ENCODE measurements at regions not wholly inside any gene's neighbourhood (a gene's known extent, or its start where the extent isn't known, plus 50 kb on each side); places are given as distances from the start of the nearest gene placed in this dataset.

DNA sequence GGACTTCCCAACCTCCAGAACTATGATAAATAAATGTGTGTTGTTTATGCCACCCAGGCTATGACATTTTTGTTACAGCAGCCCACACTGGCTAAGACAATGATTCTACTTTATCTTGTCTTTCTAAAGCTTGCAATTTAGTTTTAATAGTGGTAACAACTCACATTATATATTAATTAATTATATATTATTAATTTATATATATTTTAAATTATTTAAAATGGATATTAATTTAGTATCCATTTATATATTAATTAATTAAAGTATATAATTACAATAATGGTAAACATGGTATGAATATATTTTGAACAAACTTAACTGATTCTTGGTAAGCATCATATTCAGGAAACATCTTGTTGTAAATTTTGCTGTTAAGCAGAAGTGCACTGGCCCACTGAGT lies 863.9 kb downstream of the MCTP2 start:
- Histone ChIP-seq H3K4me2 (ENCODE audit: low read length) (no peak overlapping the region), H3K27ac (ENCODE audit: low read depth, low read length) (no peak overlapping the region), H3K9me3 (ENCODE audit: control insufficient read depth, insufficient read depth, low read length) (no peaks in the 10 kb centered on the region), H4K20me1 (ENCODE audit: control insufficient read depth, insufficient read depth, low read depth, low read length) (no peaks in the 10 kb centered on the region), H3K79me2 (ENCODE audit: control insufficient read depth, low read length) (no peaks in the 10 kb centered on the region), H3K27me3 (ENCODE audit: control insufficient read depth, low read length) (no peaks in the 10 kb centered on the region), H3K4me3 (ENCODE audit: low read length) (no peak overlapping the region), H3K4me1 (ENCODE audit: control insufficient read depth, low read length) (no peaks in the 10 kb centered on the region), H3F3A (ENCODE audit: control insufficient read depth, insufficient read depth) (no peaks in the 10 kb centered on the region), H3K9me2 (replicated peaks; ENCODE audit: control insufficient read depth, low read length) (no peaks in the 10 kb centered on the region), H3K36me3 (ENCODE audit: control insufficient read depth, low read length) (no peaks in the 10 kb centered on the region)
- TF ChIP-seq, protein P1, sequence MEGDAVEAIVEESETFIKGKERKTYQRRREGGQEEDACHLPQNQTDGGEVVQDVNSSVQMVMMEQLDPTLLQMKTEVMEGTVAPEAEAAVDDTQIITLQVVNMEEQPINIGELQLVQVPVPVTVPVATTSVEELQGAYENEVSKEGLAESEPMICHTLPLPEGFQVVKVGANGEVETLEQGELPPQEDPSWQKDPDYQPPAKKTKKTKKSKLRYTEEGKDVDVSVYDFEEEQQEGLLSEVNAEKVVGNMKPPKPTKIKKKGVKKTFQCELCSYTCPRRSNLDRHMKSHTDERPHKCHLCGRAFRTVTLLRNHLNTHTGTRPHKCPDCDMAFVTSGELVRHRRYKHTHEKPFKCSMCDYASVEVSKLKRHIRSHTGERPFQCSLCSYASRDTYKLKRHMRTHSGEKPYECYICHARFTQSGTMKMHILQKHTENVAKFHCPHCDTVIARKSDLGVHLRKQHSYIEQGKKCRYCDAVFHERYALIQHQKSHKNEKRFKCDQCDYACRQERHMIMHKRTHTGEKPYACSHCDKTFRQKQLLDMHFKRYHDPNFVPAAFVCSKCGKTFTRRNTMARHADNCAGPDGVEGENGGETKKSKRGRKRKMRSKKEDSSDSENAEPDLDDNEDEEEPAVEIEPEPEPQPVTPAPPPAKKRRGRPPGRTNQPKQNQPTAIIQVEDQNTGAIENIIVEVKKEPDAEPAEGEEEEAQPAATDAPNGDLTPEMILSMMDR (IDR thresholded peaks at IDR 0.05; ENCODE audit: low read depth, low read length, poor library complexity, severe bottlenecking): no peak

DNA sequence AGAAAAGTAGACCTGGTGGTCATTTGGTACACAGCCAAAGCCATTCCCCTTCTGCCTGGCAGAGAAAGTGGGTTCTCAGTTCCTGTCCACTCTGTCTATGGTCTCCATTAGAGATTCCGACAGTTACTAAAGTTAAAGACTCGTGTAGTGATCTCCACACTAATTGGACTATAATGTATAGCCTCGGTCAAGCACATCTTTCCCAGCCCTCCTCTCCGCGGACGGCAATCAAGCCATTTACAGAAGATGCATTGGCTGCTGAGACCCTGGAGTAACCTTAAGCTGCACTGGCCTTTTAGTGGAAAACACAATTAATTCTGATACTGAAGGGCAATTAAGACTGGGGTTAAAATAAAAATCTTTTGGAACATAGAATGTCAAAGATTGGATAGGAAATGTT lies 865.3 kb downstream of the MCTP2 start:
- Histone ChIP-seq H3K27ac (ENCODE audit: low read depth, low read length) (no peak overlapping the region), H3K4me3 (ENCODE audit: low read length) (no peak overlapping the region), H3F3A (ENCODE audit: control insufficient read depth, insufficient read depth) (no peaks in the 10 kb centered on the region), H4K20me1 (ENCODE audit: control insufficient read depth, insufficient read depth, low read depth, low read length) (no peaks in the 10 kb centered on the region), H3K4me1 (ENCODE audit: control insufficient read depth, low read length) (no peaks in the 10 kb centered on the region), H3K27me3 (ENCODE audit: control insufficient read depth, low read length) (no peaks in the 10 kb centered on the region), H3K9me3 (ENCODE audit: control insufficient read depth, insufficient read depth, low read length) (no peaks in the 10 kb centered on the region), H3K9me2 (replicated peaks; ENCODE audit: control insufficient read depth, low read length) (no peaks in the 10 kb centered on the region), H3K36me3 (ENCODE audit: control insufficient read depth, low read length) (no peaks in the 10 kb centered on the region), H3K4me2 (ENCODE audit: low read length) (no peak overlapping the region), H3K79me2 (ENCODE audit: control insufficient read depth, low read length) (no peaks in the 10 kb centered on the region)
- TF ChIP-seq EZH2phosphoT487 (IDR thresholded peaks at IDR 0.05; ENCODE audit: borderline replicate concordance, low read length): no peak
- TF ChIP-seq, protein P1 (IDR thresholded peaks at IDR 0.05; ENCODE audit: low read depth, low read length, poor library complexity, severe bottlenecking): no peak

DNA sequence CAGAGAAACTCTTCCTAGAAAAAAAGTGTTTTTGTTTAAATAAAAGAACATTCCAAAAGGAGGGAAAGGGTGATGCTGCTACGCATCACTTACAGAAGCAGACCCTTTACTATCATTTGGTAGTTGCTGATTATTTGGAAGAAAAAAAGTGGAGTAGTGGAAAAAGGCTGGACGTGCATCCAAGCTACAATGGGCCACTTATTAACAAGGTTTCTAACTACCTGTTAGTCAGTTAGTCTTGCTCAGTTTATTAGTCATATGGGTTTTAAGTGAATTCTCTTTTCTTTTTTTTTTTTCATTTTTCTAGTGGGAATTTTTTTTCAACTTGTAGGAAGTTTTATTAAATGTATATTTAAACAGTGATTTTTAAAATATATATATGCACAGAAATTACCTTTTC lies 866.0 kb downstream of the MCTP2 start:
- Histone ChIP-seq H3K27me3 (ENCODE audit: control insufficient read depth, low read length) (no peaks in the 10 kb centered on the region), H4K20me1 (ENCODE audit: control insufficient read depth, insufficient read depth, low read depth, low read length) (no peaks in the 10 kb centered on the region), H3F3A (ENCODE audit: control insufficient read depth, insufficient read depth) (no peaks in the 10 kb centered on the region), H3K79me2 (ENCODE audit: control insufficient read depth, low read length) (no peaks in the 10 kb centered on the region), H3K27ac (ENCODE audit: low read depth, low read length) (no peak overlapping the region), H3K4me1 (ENCODE audit: control insufficient read depth, low read length) (no peaks in the 10 kb centered on the region), H3K4me2 (ENCODE audit: low read length) (no peak overlapping the region), H3K9me2 (replicated peaks; ENCODE audit: control insufficient read depth, low read length) (no peaks in the 10 kb centered on the region), H3K36me3 (ENCODE audit: control insufficient read depth, low read length) (no peaks in the 10 kb centered on the region), H3K4me3 (ENCODE audit: low read length) (no peak overlapping the region), H3K9me3 (ENCODE audit: control insufficient read depth, insufficient read depth, low read length) (no peaks in the 10 kb centered on the region)
- TF ChIP-seq, protein P1 (IDR thresholded peaks at IDR 0.05; ENCODE audit: low read depth, low read length, poor library complexity, severe bottlenecking): no peak
- no peak for TF ChIP-seq EZH2phosphoT487 (IDR thresholded peaks at IDR 0.05; ENCODE audit: borderline replicate concordance, low read length)

DNA sequence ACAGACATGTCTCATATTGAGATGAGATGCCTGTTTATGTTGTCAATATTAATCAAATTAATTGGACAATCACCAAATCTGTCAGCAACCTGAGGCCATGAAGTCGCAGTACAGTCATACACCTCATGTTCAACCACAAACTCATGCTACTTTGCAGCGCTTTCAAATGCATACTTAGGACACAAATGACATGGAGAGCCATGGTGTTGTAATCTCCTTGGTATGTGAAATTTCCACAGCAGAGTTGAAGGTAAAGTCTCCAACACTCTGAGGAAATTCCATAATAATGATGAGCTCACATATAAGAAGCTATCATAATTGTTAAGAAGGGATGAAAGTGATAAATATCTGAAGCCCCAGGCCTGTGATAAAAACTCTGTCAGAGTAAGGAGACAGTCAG lies 873.9 kb downstream of the MCTP2 start:
- Histone ChIP-seq H3K4me3 (ENCODE audit: low read length) (no peak overlapping the region), H3F3A (ENCODE audit: control insufficient read depth, insufficient read depth) (no peaks in the 10 kb centered on the region), H3K4me1 (ENCODE audit: control insufficient read depth, low read length) (no peaks in the 10 kb centered on the region), H3K9me3 (ENCODE audit: control insufficient read depth, insufficient read depth, low read length) (no peaks in the 10 kb centered on the region), H3K27ac (ENCODE audit: low read depth, low read length) (no peak overlapping the region), H3K9me2 (replicated peaks; ENCODE audit: control insufficient read depth, low read length) (no peaks in the 10 kb centered on the region), H3K36me3 (ENCODE audit: control insufficient read depth, low read length) (no peaks in the 10 kb centered on the region), H3K27me3 (ENCODE audit: control insufficient read depth, low read length) (no peaks in the 10 kb centered on the region), H3K4me2 (ENCODE audit: low read length) (no peak overlapping the region), H4K20me1 (ENCODE audit: control insufficient read depth, insufficient read depth, low read depth, low read length) (no peaks in the 10 kb centered on the region), H3K79me2 (ENCODE audit: control insufficient read depth, low read length) (no peaks in the 10 kb centered on the region)
- TF ChIP-seq EZH2phosphoT487 (IDR thresholded peaks at IDR 0.05; ENCODE audit: borderline replicate concordance, low read length): no peak
- TF ChIP-seq, protein P1 (IDR thresholded peaks at IDR 0.05; ENCODE audit: low read depth, low read length, poor library complexity, severe bottlenecking): no peak

All from DOHH2 (cell line).